ENCODE measurements at regions not wholly inside any gene's neighbourhood (a gene's known extent, or its start where the extent isn't known, plus 50 kb on each side); places are given as distances from the start of the nearest gene placed in this dataset.

DNA sequence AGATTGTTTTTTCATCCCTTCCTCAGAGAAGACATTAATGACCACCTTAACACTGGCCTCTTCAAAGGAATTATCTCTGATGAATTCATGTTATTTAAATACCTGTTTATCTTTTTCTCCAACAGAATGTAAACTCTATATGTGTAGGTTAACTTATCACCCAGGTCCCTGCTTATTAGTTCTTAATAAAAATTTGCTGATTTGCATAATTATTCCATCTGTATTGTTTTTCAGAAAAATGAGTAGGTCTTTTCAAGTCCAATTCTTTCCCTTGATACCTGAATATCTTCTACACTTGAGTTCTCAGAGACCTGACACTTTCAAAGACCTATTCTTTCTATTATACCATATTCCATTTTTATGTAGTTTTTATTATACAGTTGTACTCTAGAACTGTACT, 886.7 kb upstream of the TMPRSS15 start:
- Histone ChIP-seq H3K4me3 (ENCODE audit: low read depth in 1 of 2, low read length in 2 of 2) (no peak overlapping the region), H3K36me3 (ENCODE audit: insufficient read depth, low read length) (no peaks in the 10 kb centered on the region), H4K20me1 (ENCODE audit: insufficient read depth, low read length) (no peaks in the 10 kb centered on the region), H3K9me3 (ENCODE audit: insufficient read depth, low read length, severe bottlenecking) (no peaks in the 10 kb centered on the region), H2AFZ (ENCODE audit: low read depth, low read length) (no peak overlapping the region), H3K27me3 (ENCODE audit: insufficient read depth, low read length, poor library complexity) (no peaks in the 10 kb centered on the region), H3K4me1 (ENCODE audit: insufficient read depth, low read length) (no peaks in the 10 kb centered on the region), H3K9ac (ENCODE audit: low read depth, low read length) (no peak overlapping the region), H3K4me2 (ENCODE audit: insufficient read depth, low read length) (no peak overlapping the region), H3K79me2 (ENCODE audit: insufficient read depth, low read length) (no peaks in the 10 kb centered on the region), H3K27ac (ENCODE audit: low read length) (no peak overlapping the region)
- no peak for ATAC-seq (ENCODE audit: insufficient read depth, low read depth)
- DNase-seq = no peak
- TF ChIP-seq, protein P1, sequence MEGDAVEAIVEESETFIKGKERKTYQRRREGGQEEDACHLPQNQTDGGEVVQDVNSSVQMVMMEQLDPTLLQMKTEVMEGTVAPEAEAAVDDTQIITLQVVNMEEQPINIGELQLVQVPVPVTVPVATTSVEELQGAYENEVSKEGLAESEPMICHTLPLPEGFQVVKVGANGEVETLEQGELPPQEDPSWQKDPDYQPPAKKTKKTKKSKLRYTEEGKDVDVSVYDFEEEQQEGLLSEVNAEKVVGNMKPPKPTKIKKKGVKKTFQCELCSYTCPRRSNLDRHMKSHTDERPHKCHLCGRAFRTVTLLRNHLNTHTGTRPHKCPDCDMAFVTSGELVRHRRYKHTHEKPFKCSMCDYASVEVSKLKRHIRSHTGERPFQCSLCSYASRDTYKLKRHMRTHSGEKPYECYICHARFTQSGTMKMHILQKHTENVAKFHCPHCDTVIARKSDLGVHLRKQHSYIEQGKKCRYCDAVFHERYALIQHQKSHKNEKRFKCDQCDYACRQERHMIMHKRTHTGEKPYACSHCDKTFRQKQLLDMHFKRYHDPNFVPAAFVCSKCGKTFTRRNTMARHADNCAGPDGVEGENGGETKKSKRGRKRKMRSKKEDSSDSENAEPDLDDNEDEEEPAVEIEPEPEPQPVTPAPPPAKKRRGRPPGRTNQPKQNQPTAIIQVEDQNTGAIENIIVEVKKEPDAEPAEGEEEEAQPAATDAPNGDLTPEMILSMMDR (IDR thresholded peaks at IDR 0.05; ENCODE audit: borderline replicate concordance, extremely low read depth, low read length, poor library complexity, severe bottlenecking) = no peak
- no peak for TF ChIP-seq EZH2 (IDR thresholded peaks at IDR 0.05; ENCODE audit: borderline replicate concordance, low read depth, low read length, severe bottlenecking)

- Histone ChIP-seq H3K36me3 (ENCODE audit: insufficient read depth, low read length) (no peaks in the 10 kb centered on the region), H3K4me1 (ENCODE audit: insufficient read depth, low read length) (no peaks in the 10 kb centered on the region), H2AFZ (ENCODE audit: low read depth, low read length) (no peak overlapping the region), H3K4me2 (ENCODE audit: insufficient read depth, low read length) (no peak overlapping the region), H4K20me1 (ENCODE audit: insufficient read depth, low read length) (no peaks in the 10 kb centered on the region), H3K27me3 (ENCODE audit: insufficient read depth, low read length, poor library complexity) (no peaks in the 10 kb centered on the region), H3K79me2 (ENCODE audit: insufficient read depth, low read length) (no peaks in the 10 kb centered on the region), H3K9ac (ENCODE audit: low read depth, low read length) (no peak overlapping the region), H3K4me3 (ENCODE audit: low read depth in 1 of 2, low read length in 2 of 2) (no peak overlapping the region), H3K27ac (ENCODE audit: low read length) (no peak overlapping the region), H3K9me3 (ENCODE audit: insufficient read depth, low read length, severe bottlenecking) (no peaks in the 10 kb centered on the region)
- no peak for DNase-seq
- ATAC-seq (ENCODE audit: insufficient read depth, low read depth) = no peak
- TF ChIP-seq, protein P1 (IDR thresholded peaks at IDR 0.05; ENCODE audit: borderline replicate concordance, extremely low read depth, low read length, poor library complexity, severe bottlenecking) = no peak
- no peak for TF ChIP-seq EZH2 (IDR thresholded peaks at IDR 0.05; ENCODE audit: borderline replicate concordance, low read depth, low read length, severe bottlenecking)
Measured at GRCh38 chr21:19320291-19320690, 916.7 kb upstream of the TMPRSS15 start.

- TF ChIP-seq, protein P1 (IDR thresholded peaks at IDR 0.05; ENCODE audit: borderline replicate concordance, extremely low read depth, low read length, poor library complexity, severe bottlenecking) = no peak
- no peak for TF ChIP-seq EZH2 (IDR thresholded peaks at IDR 0.05; ENCODE audit: borderline replicate concordance, low read depth, low read length, severe bottlenecking)
- Histone ChIP-seq H3K27ac (ENCODE audit: low read length) (no peak overlapping the region), H3K9ac (ENCODE audit: low read depth, low read length) (no peak overlapping the region), H3K27me3 (ENCODE audit: insufficient read depth, low read length, poor library complexity) (no peaks in the 10 kb centered on the region), H3K36me3 (ENCODE audit: insufficient read depth, low read length) (no peaks in the 10 kb centered on the region), H3K4me2 (ENCODE audit: insufficient read depth, low read length) (no peak overlapping the region), H2AFZ (ENCODE audit: low read depth, low read length) (no peak overlapping the region), H3K9me3 (ENCODE audit: insufficient read depth, low read length, severe bottlenecking) (no peaks in the 10 kb centered on the region), H4K20me1 (ENCODE audit: insufficient read depth, low read length) (no peaks in the 10 kb centered on the region), H3K79me2 (ENCODE audit: insufficient read depth, low read length) (no peaks in the 10 kb centered on the region), H3K4me3 (ENCODE audit: low read depth in 1 of 2, low read length in 2 of 2) (no peak overlapping the region), H3K4me1 (ENCODE audit: insufficient read depth, low read length) (no peaks in the 10 kb centered on the region)
- no peak for ATAC-seq (ENCODE audit: insufficient read depth, low read depth)
- no peak for DNase-seq
Measured at GRCh38 chr21:19321688-19322087, 918.1 kb upstream of the TMPRSS15 start.

DNA sequence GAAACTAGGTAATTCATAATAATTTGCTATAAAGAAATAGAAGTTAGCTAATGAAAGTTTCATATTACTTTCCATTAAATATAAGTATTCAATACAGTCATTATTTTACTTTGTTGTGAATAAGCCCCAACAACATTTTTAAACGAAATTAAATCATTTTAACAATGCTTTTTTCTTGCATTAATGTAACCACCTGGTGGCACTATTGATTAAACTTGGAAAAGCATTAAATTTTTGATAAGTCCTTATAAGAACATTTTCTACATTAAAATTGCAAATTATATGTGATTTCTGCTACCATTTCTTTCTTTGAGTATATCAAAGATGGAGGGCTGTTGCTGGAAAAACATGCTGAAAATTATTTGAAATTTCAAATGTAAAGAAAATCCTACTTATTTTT, 918.8 kb upstream of the TMPRSS15 start:
- TF ChIP-seq, protein P1 (IDR thresholded peaks at IDR 0.05; ENCODE audit: borderline replicate concordance, extremely low read depth, low read length, poor library complexity, severe bottlenecking) = no peak
- TF ChIP-seq EZH2 (IDR thresholded peaks at IDR 0.05; ENCODE audit: borderline replicate concordance, low read depth, low read length, severe bottlenecking) = no peak
- H3K4me2 ChIP-seq (ENCODE audit: insufficient read depth, low read length) = no peak overlapping the region
- no peak for DNase-seq

More for the DNA sequence above, 918.8 kb upstream of the TMPRSS15 start:
- Histone ChIP-seq H3K36me3 (ENCODE audit: insufficient read depth, low read length) (no peaks in the 10 kb centered on the region), H3K9ac (ENCODE audit: low read depth, low read length) (no peak overlapping the region), H3K9me3 (ENCODE audit: insufficient read depth, low read length, severe bottlenecking) (no peaks in the 10 kb centered on the region), H3K4me3 (ENCODE audit: low read depth in 1 of 2, low read length in 2 of 2) (no peak overlapping the region), H3K79me2 (ENCODE audit: insufficient read depth, low read length) (no peaks in the 10 kb centered on the region), H3K27me3 (ENCODE audit: insufficient read depth, low read length, poor library complexity) (no peaks in the 10 kb centered on the region), H3K4me1 (ENCODE audit: insufficient read depth, low read length) (no peaks in the 10 kb centered on the region), H3K27ac (ENCODE audit: low read length) (no peak overlapping the region), H2AFZ (ENCODE audit: low read depth, low read length) (no peak overlapping the region), H4K20me1 (ENCODE audit: insufficient read depth, low read length) (no peaks in the 10 kb centered on the region)
- no peak for ATAC-seq (ENCODE audit: insufficient read depth, low read depth)

All from DND-41 (cell line).